Testis (tissue), 2 donors: ENCODE measurements at regions not wholly inside any gene's neighbourhood (a gene's known extent, or its start where the extent isn't known, plus 50 kb on each side); places are given as distances from the start of the nearest gene placed in this dataset.

Source experiments
- DNase-seq: peaks from one replicate; pipeline ENCODE4 v3.0.0-alpha.2; 2019
- H3K27ac ChIP-seq, 2 donors: fragments of 200-600 bp; sonication (generic); one replicate each; pipeline ENCODE4 v1.5.1; 2019
- H3K27me3 ChIP-seq: fragments of 200-600 bp; sonication (generic); one replicate; pipeline ENCODE4 v1.5.1; 2019
- H3K36me3 ChIP-seq: fragments of 200-600 bp; sonication (generic); one replicate; pipeline ENCODE4 v1.5.1; 2017; ENCODE audit warnings: low read depth; ENCODE audit errors: missing control alignments
- H3K4me1 ChIP-seq: fragments of 200-600 bp; sonication (generic); one replicate; pipeline ENCODE4 v1.5.1; 2019
- H3K4me3 ChIP-seq, 2 donors: fragments of 200-600 bp; sonication (generic); one replicate each; pipeline ENCODE4 v1.5.1; 2017 to 2019
- H3K9me3 ChIP-seq: fragments of 200-600 bp; sonication (generic); one replicate; pipeline ENCODE4 v1.5.1; 2017
- CTCF ChIP-seq, 3 experiments: fragments of 450-650 bp in 2 of 3; fragments of 200-600 bp in 1 of 3; sonication (generic) in 1 of 3; IDR thresholded peaks; one replicate each; pipeline ENCODE4 v1.5.1; 2016 to 2019; ENCODE audit warnings: antibody characterized with exemption in 3 of 3, mild to moderate bottlenecking in 2 of 3, moderate library complexity in 1 of 3
- POLR2A ChIP-seq: fragments of 450-650 bp; IDR thresholded peaks from one replicate; pipeline ENCODE4 v1.6.1; 2017; ENCODE audit warnings: antibody characterized with exemption, mild to moderate bottlenecking, moderate library complexity
- WGBS, 2 donors: methylation state at CpG; one replicate each; pipeline ENCODE4 v1.1.5; 2018; 5-methylcytosine and 5-hydroxymethylcytosine counted together
- intact Hi-C: fragments of 100-400 bp; cut with DNase I; formaldehyde crosslinking; loops from one replicate; pipeline ENCODE4 v1.15.1; 2023; ENCODE audit warnings: low total_unique reads

GRCh38 chr20:53825282-53825681, 231.6 kb upstream of the ZNF217 start:
- no peak for TF ChIP-seq POLR2A
- TF ChIP-seq CTCF (IDR thresholded peaks at IDR 0.05): no peak
- no peak for DNase-seq
- no peaks in the 10 kb centered on the region for H3K9me3 ChIP-seq
- H3K4me3 ChIP-seq: no peak overlapping the region
- H3K27ac ChIP-seq: no peak overlapping the region
- no peaks in the 10 kb centered on the region for H3K27me3 ChIP-seq
- intact Hi-C loops: no loop called here
- 93 to 94% methylated on average over 4 of the region's 4 CpGs for WGBS, 2 donors
- no peaks in the 10 kb centered on the region for H3K36me3 ChIP-seq
- peaks cover 3% of the 10 kb centered on the region for H3K4me1 ChIP-seq

GRCh38 chr20:53824779-53825178, 231.1 kb upstream of the ZNF217 start:
- 85 to 88% methylated on average over 4 of the region's 4 CpGs for WGBS, 2 donors
- no peaks in the 10 kb centered on the region for H3K36me3 ChIP-seq
- intact Hi-C loops: no loop called here
- H3K27ac ChIP-seq: no peak overlapping the region
- TF ChIP-seq POLR2A (no peak), CTCF (IDR thresholded peaks at IDR 0.05) (no peak)
- H3K27me3 ChIP-seq: no peaks in the 10 kb centered on the region
- H3K9me3 ChIP-seq: no peaks in the 10 kb centered on the region
- no peak overlapping the region for H3K4me3 ChIP-seq
- DNase-seq: no peak
- peaks cover 3% of the 10 kb centered on the region for H3K4me1 ChIP-seq

DNA sequence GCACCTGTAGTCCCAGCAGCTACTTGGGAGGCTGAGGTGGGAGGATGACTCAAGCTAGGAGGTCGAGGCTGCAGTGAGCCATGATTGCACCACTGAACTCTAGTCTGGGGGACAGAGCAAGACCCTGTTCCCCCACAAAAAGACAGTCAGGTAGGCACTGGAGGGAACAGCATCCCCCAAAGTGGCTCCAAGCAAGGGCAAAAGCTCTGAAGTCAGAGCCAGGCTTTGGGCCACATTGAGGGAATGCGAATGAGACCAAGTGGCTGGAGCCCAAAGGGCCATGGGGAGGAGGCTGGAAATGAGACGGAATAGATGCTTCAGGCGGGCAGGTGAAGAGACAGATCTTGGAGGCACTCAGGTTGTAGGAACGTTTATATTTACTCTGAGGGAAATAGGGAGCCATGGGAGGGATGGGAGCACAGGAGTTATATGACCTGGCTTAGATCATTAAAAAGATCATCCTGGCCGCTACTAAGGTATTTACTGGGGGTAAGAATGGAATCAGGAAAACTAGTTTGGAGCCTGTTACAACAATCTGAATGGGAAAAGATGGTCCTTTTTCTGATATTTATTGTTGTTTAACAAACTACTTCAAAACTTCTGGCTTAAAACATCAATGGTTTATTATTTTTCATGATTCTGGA, 229.6 kb upstream of the ZNF217 start:
- Histone ChIP-seq H3K4me3 (no peak overlapping the region), H3K4me1 (peaks cover under 1% of the 10 kb centered on the region), H3K9me3 (no peaks in the 10 kb centered on the region), H3K27me3 (no peaks in the 10 kb centered on the region), H3K27ac (no peak overlapping the region), H3K36me3 (no peaks in the 10 kb centered on the region)
- 80 to 91% methylated on average over 5 to 6 of the region's 6 CpGs for WGBS, 2 donors
- DNase-seq: no peak
- intact Hi-C loops: no loop called here
- TF ChIP-seq CTCF (IDR thresholded peaks at IDR 0.05): no peak
- no peak for TF ChIP-seq POLR2A

GRCh38 chr20:53822534-53822933, 228.9 kb upstream of the ZNF217 start:
- no peak for DNase-seq
- no peak overlapping the region for H3K4me3 ChIP-seq
- WGBS, 2 donors: 97 to 98% methylated on average over 5 of the region's 5 CpGs
- no peaks in the 10 kb centered on the region for H3K9me3 ChIP-seq
- no peaks in the 10 kb centered on the region for H3K4me1 ChIP-seq
- H3K27me3 ChIP-seq: no peaks in the 10 kb centered on the region
- no peaks in the 10 kb centered on the region for H3K36me3 ChIP-seq
- intact Hi-C loops: no loop called here
- no peak overlapping the region for H3K27ac ChIP-seq
- TF ChIP-seq CTCF (IDR thresholded peaks at IDR 0.05): no peak
- TF ChIP-seq POLR2A: no peak

GRCh38 chr20:53819973-53820451, 226.4 kb upstream of the ZNF217 start:
- 95 to 97% methylated on average over 5 to 7 of the region's 7 CpGs for WGBS, 2 donors

More at GRCh38 chr20:53819973-53820451, 226.4 kb upstream of the ZNF217 start:
- DNase-seq: no peak
- Histone ChIP-seq H3K27ac (no peak overlapping the region), H3K27me3 (no peaks in the 10 kb centered on the region), H3K9me3 (no peaks in the 10 kb centered on the region), H3K4me1 (no peaks in the 10 kb centered on the region), H3K36me3 (no peaks in the 10 kb centered on the region), H3K4me3 (no peak overlapping the region)
- TF ChIP-seq POLR2A: no peak
- no peak for TF ChIP-seq CTCF (IDR thresholded peaks at IDR 0.05)
- intact Hi-C loops: no loop called here
